Activated T-cell treated with anti-CD3 and anti-CD28 coated beads for 24 hours (primary cell): ENCODE measurements at regions not wholly inside any gene's neighbourhood (a gene's known extent, or its start where the extent isn't known, plus 50 kb on each side); places are given as distances from the start of the nearest gene placed in this dataset.

Experiments used
- DNase-seq: peaks from one replicate; pipeline ENCODE4 v3.0.0-alpha.2; 2020; ENCODE audit warnings: low read depth

DNA sequence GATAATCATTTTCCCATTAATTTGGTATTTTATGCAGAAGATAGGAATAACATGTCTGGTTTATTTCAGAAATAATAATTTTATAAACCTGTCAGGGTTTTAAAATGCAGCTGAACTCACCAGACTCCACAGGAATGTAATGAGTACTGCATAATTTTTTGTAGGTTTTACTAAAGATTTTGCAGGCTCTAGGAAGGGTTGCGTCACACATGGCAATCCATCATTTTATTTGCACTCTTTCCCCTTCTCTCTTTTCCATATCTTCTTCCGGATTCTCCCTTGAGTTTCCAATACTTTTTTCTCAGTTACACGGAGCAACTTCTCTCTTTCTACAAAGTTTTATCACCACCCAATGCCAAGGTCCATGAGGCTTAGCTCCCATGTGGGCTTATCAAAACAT lies 234.7 kb downstream of the NFKBIZ start:
- DNase-seq, result no peak

GRCh38 chr3:102084704-102085103 lies 235.4 kb downstream of the NFKBIZ start:
- DNase-seq, result no peak

GRCh38 chr3:102085431-102086176 lies 236.3 kb downstream of the NFKBIZ start:
- DNase-seq, result no peak

DNA sequence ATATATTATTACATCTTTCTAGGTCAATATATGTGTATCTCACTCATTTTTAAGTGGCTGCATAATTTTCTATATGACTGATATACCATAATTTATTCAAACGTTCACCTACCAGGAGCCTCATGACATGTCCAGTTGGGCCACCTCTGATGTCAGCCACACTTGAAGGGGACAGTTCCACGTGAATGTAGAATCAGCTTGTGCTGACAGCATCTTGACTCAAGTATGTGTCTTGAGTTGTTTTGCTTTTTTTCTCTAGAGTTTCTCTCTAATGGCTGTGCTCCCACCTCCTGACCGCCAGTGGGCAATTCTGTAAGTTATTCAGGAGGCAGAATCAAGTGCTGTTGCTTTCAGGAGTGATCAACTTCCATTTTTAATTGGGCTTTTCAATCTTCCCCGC lies 237.9 kb downstream of the NFKBIZ start:
- no peak for DNase-seq

GRCh38 chr3:102089239-102089638 lies 239.9 kb downstream of the NFKBIZ start:
- DNase-seq, result no peak

- DNase-seq, result no peak
Measured at GRCh38 chr3:102089904-102090720, 240.8 kb downstream of the NFKBIZ start.

GRCh38 chr3:102090721-102091045 lies 241.4 kb downstream of the NFKBIZ start:
- no peak for DNase-seq

GRCh38 chr3:102091358-102091757 lies 242.0 kb downstream of the NFKBIZ start:
- no peak for DNase-seq

- DNase-seq, result peak; percentile 19
Measured at GRCh38 chr3:102092617-102093466, 243.5 kb downstream of the NFKBIZ start.

DNA sequence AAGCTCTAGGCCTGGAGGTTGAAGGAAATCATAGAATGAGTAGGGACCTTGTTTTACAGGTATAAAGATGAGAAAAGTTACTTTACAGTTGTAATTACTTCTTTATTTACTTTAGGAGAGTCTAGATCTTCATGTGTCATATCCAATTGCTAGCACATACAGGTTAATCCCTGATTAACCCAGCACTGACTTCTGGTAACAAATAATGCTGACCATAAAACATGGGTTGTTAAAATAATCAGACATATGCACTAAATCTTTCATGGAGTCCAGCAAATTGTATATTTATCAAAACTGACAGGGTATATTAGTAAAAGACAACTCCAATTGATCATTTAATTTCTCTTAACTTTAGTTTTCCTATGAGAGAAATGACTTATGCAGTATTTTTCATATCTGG lies 245.2 kb downstream of the NFKBIZ start:
- DNase-seq, result no peak

GRCh38 chr3:102095383-102095782 lies 246.1 kb downstream of the NFKBIZ start:
- no peak for DNase-seq

DNA sequence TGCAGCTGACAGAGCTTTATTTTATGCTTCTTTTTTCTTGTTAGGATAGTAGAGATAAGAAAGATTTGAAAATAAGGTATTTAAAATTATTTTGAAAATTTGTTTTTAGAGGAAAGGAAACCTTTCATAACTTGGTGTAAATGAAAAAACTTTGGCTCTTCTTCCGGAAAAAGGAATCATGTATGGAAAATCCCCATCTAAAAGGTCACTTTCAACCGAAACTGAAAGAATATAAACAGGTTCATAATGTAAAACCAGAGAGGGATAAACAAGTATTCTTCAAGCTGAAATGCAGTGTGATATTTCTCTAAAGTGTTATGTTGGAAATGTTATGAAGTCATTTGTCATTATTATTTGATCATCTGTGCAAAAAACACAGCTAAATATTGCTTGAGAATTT lies 246.8 kb downstream of the NFKBIZ start:
- DNase-seq, result no peak

DNA sequence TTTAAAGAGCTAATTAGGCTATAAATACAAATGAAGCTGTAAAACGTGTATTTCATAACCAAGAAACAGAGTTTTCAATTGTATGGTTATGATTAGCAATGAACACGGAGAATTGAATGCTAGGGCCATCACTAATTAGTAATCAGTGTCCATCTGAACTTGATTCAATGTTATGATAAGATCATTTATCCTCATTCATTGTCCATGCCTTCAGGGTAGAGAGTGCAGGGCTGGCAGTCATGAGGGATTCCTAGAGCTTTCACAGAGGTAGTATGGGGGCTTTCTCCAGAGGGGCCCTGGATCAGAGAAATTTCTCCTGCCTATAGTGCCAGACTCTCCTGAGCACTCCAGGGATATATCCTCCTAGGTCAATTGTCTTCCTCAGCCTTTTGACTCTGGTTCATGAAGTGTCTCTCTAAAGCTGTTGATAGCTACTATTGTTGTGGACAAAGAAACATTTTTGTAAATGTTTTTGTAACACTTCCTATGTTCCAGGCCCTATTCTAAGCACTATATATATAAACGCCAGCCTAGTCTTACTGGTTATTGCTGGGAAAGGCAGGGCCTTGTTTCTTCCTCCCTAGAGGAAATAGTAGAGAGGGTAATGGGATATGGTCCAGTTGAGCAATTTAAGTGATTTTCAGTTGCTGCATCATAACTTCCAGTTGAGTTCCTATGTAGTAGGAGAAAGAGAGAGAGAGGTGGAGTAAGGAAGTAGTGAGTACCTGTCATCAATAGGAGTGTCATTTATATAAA lies 249.0 kb downstream of the NFKBIZ start:
- no peak for DNase-seq

DNA sequence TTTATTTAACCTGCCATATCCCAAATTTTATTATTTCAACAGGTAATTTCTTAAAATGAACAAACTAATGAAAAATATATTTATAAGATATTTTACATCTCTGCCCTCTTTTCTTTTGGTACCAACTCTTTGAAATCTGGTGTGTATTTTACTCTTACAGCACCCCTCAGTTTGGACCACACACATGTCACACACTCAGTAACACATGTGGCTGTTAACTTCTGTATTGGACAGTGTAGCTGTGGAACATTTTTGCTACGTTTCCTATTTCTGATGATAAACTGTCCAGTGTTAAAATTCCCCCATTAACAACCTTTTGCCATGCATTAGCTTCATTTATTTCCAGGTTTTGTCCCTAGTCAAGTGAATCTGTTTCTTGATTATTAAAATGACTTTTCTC lies 250.6 kb downstream of the NFKBIZ start:
- DNase-seq, result no peak

DNA sequence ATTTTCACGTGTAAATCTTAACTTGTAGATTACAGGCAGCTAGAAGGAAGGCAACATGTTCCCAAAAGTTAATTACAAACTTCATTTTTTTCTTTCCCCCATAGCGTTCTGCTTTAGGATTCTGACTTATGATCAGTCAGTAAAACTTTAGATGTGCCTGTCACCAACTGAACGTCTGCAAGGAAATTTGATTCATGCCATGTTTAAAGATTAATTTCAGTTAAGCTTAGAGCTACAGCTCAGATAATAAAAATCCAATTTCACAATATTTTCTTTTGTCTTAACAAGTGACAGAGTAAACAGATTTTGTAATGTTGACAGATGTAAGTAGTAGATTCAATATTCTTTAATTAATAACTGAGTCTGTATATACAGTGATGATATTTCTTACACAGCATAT lies 253.1 kb downstream of the NFKBIZ start:
- DNase-seq, result no peak

DNA sequence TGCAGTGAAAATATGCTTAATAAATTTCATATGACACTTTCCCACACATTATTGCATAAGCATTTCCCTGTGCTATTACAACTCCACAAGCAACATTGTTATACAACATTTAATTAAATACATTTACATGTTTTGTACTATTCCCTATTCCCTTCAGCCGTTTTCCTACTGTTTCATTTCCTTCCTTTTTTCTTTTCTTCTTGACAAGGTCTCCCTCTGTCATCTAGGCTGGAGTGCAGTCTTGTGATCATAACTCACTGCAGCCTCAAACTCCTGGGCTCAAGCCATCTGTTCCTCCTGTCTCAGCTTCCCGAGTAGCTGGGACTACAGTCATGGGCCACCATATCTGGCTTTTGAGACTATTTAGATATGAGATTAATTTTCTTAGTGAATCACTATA lies 254.7 kb downstream of the NFKBIZ start:
- DNase-seq, result no peak

- DNase-seq, result no peak
Measured at GRCh38 chr3:102105193-102105592, 255.9 kb downstream of the NFKBIZ start.

DNA sequence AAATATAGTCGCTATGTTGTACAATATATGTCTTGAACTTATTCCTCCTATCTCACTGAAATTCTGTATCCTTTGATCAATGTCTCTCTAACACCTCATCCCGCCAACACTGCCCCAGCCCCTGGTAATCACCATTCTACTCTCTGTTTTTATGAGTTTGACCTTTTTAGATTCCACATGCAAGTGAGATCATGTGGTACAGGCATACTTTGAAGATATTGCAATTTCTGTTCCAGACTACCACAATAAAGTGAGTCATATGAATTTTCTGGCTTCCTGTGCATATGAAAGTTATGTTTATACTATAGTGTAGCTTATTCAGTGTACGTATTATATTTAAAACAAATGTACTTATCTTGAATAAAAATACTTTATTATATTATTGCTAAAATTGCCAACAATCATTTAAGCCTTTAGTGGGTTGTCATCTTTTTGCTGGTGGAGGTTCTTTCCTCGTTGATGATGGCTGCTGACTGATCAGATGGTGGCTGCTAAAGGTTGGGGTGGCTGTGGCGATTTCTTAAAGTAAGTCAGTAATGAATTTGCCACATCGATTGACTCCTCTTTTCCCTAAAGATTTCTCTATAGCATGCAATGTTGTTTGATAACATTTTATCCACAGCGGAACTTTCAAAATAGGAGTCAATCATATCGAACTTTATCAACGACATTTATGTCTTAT lies 257.2 kb downstream of the NFKBIZ start:
- DNase-seq, result no peak

DNA sequence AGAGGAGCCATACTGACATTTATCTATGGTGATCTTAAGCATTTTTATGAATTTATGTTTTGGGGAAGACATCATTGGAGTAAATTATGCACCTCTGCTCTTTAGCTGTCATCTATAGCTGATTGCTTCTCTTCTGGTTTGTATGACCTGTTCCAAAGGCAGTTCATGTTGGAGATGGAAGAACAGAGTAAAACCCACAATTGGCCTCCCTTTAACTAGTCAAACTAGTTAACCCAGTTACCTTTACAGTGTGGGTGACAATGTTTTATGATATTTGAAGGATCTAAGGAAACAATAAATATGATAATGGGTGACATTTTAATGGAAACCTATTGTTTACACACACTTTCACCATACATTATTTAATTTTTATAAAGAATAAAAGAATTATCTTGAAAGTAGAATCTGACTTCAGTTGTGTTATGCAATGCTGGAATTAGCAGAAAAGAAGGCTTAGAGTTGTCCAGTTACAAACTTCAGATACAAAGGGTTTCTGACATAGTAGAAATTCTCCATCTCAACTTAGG lies 263.5 kb downstream of the NFKBIZ start:
- no peak for DNase-seq

DNA sequence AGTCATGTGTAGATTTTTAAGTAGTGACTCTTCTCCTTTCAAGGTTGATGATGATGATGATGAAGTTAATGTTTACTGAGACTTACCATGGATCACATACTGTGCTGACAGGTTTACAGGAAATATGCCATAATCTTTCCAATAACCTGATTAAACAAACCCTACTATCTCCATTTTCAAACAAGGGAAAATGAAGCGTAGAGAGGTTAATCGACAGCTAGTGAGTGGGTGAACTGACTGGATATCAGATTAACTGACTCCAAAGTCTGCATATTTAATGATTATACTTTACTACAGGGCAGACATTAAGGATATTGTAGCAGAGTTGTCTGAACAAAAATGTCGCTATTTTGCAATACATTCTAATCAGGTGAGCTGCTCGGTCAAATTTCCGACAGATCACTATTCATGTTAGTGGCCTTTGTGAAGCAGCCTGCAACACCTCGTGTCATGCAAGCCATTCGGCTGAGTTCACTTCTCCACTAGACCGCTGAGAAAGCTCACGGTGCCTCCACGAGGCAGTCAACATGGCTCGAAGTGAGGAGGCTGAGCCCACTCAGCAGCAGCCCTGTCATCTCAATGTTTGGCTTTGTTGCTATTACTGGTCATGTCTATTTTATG lies 264.2 kb downstream of the NFKBIZ start:
- no peak for DNase-seq
